NK-92 treated with Interleukin-12 subunit alpha and Interleukin-12 subunit beta, amount 100 ng/mL, for 24 hours (cell line): ENCODE measurements at regions not wholly inside any gene's neighbourhood (a gene's known extent, or its start where the extent isn't known, plus 50 kb on each side); places are given as distances from the start of the nearest gene placed in this dataset.

Source experiments
- DNase-seq: peaks from one replicate; lab custom pipeline; 2025; lab: John Stamatoyannopoulos, UW

DNA sequence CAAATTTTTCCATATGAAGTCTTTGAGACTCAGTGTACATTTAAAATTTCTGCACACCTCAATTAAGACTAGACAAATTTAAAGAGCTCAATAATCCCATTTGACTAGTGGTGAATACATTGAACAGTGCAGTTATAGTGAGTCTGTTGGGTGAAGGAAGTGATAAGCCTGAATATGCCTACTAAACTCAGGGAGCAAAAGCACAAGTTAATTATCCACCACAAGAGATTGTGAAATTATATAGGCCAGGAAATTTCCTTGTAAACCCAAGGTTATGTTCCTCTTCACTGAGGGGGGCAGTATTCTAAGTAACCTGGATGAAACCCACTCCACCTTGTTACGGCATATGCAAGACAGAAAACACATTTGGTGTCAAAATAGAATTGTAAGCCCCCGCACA is 612.9 kb upstream of the DAB2 start:
- no peak for DNase-seq

DNA sequence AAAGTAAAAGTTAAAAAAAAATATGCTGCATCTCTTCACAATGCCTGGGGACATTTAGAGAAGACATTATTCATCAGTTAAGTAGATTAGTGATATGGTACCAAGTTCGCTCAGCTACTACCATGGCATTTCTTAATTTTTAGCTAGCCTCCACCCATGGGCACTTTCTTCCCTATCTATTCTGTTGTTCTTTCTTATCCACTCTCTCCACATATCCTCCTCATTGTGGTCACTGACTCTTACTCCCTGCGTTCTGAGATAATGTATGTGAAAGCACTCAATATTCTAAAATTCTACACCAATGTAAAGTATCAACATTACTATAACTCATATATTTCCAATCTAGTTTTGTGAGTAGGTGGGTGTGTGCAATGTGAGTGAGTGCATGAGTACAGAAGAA is 609.7 kb upstream of the DAB2 start:
- no peak for DNase-seq

- no peak for DNase-seq
Observed at GRCh38 chr5:40033411-40033810, 608.6 kb upstream of the DAB2 start.

GRCh38 chr5:40033009-40033408 is 608.2 kb upstream of the DAB2 start:
- no peak for DNase-seq

GRCh38 chr5:40030661-40031060 is 605.9 kb upstream of the DAB2 start:
- DNase-seq = no peak

GRCh38 chr5:40029711-40030495 is 605.1 kb upstream of the DAB2 start:
- DNase-seq = no peak

DNA sequence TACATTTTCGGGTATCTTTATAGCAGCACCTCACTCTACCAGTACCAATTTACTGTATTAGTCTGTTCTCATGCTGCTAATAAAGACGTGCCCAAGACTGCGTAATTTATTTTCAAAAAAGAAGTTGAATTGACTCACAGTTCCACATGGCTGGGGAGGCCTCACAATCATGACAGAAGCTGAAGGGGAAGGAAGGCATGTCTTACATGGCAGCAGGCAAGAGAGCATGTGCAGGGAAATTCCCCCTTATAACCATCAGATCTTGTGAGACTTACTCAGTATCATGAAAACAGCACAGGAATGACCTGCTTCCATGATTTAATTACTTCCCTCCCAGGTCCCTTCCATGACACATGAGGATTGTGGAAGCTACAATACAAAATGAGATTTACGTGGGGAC is 602.6 kb upstream of the DAB2 start:
- DNase-seq = no peak

GRCh38 chr5:40025586-40025985 is 600.8 kb upstream of the DAB2 start:
- no peak for DNase-seq

DNA sequence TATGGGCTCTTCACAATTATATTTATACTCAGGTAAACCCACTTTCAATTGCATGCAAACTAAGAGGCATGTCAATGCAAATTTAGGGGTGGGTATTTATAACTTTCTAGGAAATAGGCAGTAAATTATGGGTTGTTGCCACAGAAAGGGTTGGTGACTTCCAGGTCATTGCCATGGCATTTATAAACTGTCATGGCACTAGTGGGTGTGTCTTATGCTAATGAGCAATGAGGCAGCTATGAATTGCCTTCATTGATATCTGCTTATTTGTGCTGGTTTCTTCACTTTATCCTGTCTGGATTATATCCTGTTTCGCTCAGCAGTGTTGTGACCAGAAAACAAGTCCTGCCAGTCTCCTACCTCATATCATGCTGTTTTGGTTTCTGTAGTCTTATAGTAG is 597.3 kb upstream of the DAB2 start:
- no peak for DNase-seq

DNA sequence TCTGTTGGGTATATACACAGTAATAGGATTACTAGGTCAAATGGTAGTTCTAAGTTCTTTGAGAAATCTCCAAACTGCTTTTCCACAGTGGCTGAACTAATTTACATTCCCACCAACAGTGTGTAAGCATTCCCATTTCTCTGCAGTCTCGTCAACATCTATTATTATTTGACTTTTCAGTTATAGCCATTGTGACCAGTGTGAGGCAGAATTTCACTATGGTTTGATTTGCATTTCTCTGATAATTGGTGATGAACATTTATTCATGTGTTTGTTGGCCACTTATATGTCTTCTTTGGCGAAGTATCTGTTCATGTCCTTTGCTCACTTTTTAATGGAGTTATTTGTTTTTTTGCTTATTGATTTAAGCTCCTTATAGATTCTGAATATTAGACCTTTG is 596.2 kb upstream of the DAB2 start:
- no peak for DNase-seq

- DNase-seq = no peak
Observed at GRCh38 chr5:40017918-40018317, 593.1 kb upstream of the DAB2 start.

DNA sequence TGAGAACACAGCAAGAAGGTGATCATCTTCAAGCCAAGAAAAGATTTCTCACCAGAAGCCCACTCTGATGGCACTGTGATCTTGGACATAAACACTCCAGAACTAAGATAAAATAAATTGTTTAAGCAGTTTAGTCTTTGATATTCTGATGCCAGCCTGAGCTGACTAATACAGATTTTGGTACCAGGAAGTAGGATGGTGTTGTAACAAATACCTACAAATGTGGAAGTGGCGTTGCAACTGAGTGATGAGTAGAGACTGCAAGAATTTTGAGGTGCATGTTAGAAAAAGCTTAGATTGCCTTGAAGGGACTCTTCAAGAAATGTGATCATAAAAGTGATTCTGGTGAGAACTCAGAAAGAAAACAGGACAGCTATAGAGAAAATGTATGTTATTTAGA is 592.4 kb upstream of the DAB2 start:
- DNase-seq = no peak

DNA sequence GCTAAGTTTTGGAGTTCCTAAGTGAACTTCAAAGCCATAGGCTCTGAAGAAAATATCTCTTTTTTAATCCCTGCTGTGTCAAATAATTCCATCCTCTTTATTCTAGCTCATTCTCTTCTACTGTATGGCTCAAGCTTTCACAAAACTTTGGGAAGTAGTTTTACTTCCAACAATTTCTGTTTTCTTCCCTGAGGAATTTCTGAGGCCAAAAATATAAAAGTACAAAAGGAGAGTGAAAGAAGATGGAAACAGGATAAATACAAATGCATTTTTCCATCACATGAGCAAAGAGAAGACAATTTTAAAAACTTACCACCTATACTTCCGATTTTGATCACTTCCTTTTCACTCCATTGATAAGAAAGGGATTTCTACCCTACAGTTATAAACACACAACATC is 585.7 kb upstream of the DAB2 start:
- no peak for DNase-seq

GRCh38 chr5:40006260-40006659 is 581.5 kb upstream of the DAB2 start:
- DNase-seq = no peak

DNA sequence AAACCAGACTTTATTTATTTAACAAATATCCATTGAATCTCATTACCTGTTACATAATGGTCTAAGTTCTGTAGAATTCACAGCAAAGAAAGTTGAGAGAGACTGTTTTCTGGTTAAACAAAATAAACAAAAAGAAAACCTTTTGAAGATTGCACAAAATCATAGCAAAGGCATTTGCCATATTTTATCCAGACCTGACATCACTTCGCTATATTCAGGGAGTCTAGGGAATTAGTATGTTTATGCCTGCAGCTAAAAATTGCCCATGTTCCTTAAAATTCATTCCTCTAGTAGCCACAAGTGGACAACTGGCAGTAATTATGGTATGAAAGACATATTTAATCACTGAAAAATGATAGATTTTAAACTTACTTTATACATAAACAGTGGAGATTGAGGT is 577.0 kb upstream of the DAB2 start:
- no peak for DNase-seq

DNA sequence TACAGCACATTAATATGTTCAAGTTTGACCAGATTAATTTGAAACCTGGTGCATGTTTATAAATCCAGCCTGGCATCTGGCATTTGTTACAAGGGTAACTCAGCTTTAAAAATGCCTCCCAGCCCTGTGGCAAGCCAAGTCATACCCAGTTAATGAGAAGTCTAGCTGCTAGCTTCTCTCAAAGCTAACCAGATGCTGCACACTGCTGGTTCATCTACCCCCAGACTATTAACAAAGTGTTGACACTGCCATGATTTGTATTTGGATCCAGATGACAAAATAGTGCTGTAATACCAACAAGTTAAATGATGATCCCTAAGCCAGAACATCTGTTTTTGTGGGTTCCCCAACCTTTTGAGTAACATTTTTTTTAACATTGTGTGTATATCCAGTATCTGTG is 573.7 kb upstream of the DAB2 start:
- no peak for DNase-seq

DNA sequence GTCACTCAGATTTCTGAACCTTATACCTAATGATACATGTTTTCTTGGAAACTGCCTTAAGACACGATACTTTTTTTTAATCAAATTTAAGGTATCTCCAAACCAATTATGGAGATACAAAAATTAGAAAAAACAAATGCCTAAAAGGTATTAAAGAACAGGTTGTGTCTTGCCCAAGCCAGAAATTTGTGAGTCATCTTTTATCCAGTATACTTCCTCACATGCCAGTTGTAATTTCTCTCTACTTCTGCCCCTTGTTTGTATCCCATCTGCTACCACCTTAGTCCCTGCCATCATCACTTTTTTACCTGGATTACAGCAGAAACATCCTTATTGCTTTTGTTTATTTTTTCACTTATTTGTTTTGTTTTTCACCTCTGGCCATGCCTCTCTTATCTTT is 571.2 kb upstream of the DAB2 start:
- no peak for DNase-seq

DNA sequence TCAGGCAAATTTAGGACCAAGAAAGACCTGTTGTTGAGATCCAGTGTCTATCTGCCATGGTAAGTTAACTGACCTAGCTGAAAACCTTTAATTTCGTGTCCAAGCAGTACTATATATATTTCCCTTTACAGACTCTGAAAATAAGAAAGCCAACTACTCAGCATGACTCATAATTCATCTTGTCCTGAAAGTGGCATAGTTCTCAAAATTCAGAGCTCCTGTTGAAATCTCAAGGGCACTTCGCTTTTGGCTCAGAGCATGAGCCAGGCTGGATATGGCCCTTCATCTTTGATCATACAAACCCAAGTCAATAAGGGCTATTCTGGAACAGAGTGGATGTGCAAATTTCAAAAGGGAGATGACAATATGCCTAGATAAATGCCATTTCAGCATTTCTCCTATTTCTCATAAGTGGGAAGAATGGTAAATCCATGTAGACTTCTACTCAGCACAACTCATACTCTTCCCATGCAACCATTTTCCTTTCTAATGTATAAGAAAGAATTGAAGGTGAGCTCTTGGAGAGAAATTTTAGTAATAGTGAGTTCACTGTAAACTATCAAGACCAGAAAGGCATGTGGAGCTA is 567.9 kb upstream of the DAB2 start:
- DNase-seq = no peak

DNA sequence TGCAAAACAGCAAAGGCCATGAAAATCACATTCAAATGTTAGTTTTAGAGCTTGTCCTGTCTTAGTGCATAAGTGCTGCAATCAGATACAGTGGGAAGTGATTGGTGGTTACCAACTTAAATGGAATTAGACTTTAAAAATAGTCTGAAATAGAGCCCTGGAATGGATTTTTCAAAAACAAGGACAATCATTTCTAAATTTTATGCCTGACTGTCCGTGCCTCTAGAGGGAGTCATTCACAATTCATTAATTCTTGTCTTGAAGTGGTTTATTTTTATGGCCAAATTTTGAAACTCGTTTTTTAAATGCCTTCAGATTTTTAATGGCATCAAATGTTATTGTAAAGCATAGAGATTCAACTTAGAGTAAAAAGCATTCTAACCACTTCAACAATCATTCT is 561.8 kb upstream of the DAB2 start:
- DNase-seq = no peak

GRCh38 chr5:39980056-39980455 is 555.3 kb upstream of the DAB2 start:
- DNase-seq = no peak

GRCh38 chr5:39977066-39977655 is 552.4 kb upstream of the DAB2 start:
- no peak for DNase-seq

DNA sequence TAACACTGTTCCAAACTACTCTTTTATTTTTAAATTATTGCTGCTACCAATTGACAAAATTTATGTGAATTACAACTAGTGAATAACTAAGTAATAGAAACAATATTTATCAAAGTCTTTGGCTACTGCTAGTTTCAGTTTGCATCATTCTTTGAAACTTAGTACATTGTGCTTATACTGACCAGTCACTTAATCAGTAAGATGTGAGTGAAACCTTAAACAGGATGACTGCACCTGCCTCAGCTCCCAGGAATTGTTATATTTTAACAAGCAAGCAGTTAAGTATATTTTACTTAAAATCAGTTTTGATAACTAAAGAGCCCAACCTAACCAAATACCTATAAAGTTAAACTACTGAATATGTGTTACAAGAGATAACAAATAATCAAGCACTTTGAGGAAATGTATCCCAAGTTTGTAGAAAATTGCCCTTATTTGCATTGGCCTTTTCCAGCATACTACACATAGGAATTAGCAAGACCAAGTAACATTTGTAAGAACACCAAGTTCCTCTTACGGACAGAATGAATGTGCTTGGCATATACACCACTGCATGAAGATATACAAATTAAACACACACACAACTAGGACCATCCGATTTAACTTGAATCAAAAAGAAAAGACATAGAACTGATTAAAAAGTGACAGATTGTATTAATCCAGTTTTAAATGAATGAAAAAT is 545.5 kb upstream of the DAB2 start:
- no peak for DNase-seq

GRCh38 chr5:39968381-39968780 is 543.6 kb upstream of the DAB2 start:
- DNase-seq = no peak
